Upper lobe of left lung (tissue), 6 donors: ENCODE measurements at regions not wholly inside any gene's neighbourhood (a gene's known extent, or its start where the extent isn't known, plus 50 kb on each side); places are given as distances from the start of the nearest gene placed in this dataset.

Experiments
- ATAC-seq, 2 donors: fragments of 200-7000 bp; cut with Tn5 transposase; one replicate each; pipeline ENCODE4 v1.9.1; 2022; ENCODE audit warnings: mild to moderate bottlenecking in 2 of 2, moderate library complexity in 2 of 2; ENCODE audit not compliant: low FRiP score in 2 of 2
- DNase-seq, 2 donors: peaks; one replicate each; pipeline ENCODE4 v3.0.0-alpha.2; 2019 to 2020
- H3K27ac ChIP-seq, 4 donors: fragments of 200-600 bp; sonication (generic); one replicate each; pipeline ENCODE4 v1.5.1; 2016 to 2019
- H3K27me3 ChIP-seq, 4 donors: fragments of 200-600 bp; sonication (generic); one replicate each; pipeline ENCODE4 v1.5.1; 2017 to 2019
- H3K36me3 ChIP-seq, 4 donors: fragments of 200-600 bp; sonication (generic); one replicate each; pipeline ENCODE4 v1.5.1; 2016 to 2019
- H3K4me1 ChIP-seq, 4 donors: fragments of 200-600 bp; sonication (generic); one replicate each; pipeline ENCODE4 v1.5.1; 2018 to 2019
- H3K4me3 ChIP-seq, 4 donors: fragments of 200-600 bp; sonication (generic); one replicate each; pipeline ENCODE4 v1.5.1; 2017 to 2019; ENCODE audit warnings: mild to moderate bottlenecking in 2 of 4, moderate library complexity in 1 of 4
- H3K9me3 ChIP-seq, 4 donors: fragments of 200-600 bp; sonication (generic); one replicate each; pipeline ENCODE4 v1.5.1; 2018 to 2019
- EP300 ChIP-seq, 4 donors: sonication (generic); formaldehyde crosslinking; IDR thresholded peaks; one replicate each; pipeline ENCODE4 v1.5.1; 2017; ENCODE audit warnings: antibody characterized with exemption in 4 of 4, control low read depth in 2 of 4
- POLR2A ChIP-seq, 4 donors: fragments of 450-650 bp; IDR thresholded peaks; one replicate each; pipeline ENCODE4 v1.5.1; 2016 to 2017; ENCODE audit warnings: antibody characterized with exemption in 4 of 4, mild to moderate bottlenecking in 2 of 4
- POLR2AphosphoS5 ChIP-seq, 2 donors: sonication (generic); formaldehyde crosslinking; IDR thresholded peaks; one replicate each; pipeline ENCODE4 v1.5.1; 2017; ENCODE audit warnings: antibody characterized with exemption in 2 of 2
- WGBS, 2 donors: methylation state at CpG; one replicate each; pipeline ENCODE4 v1.1.5; 2017 to 2018; 5-methylcytosine and 5-hydroxymethylcytosine counted together
- TF ChIP-seq, protein P1 (sequence below), 6 experiments: fragments of 450-650 bp in 4 of 6; fragments of 200-600 bp in 2 of 6; sonication (generic) in 2 of 6; IDR thresholded peaks; one replicate each; pipeline ENCODE4 v1.5.1; 2016 to 2019; ENCODE audit warnings: antibody characterized with exemption in 6 of 6
- donor health status: DM: no; HTN: no; CAD: no; lungs with moderate emphysema.
- donor health status: DM: no; HTN: yes; CAD: no; lungs with severe emphysema.

DNA sequence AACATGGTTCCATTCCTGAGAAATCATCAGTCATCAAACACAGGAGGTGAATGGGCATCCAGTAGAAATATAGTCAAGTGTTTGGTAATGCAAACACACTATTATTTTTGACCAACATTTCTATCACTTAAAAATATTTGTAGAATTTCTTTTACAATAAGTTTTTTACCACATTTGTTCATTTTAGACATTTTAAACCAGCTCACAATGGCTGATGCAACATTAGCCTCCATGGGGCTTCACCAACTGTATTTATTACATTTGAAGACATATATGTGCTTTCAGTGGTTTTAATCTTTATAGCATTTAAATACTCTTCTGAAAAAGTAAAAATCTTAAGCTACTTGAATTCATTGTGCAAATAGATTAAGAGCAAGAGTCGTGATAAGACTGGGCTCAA, 1201.4 kb upstream of the TMEM132C start:
- 46 to 56% methylated on average over 1 of the region's 1 CpG for whole genome bisulfite sequencing, 2 donors

DNA sequence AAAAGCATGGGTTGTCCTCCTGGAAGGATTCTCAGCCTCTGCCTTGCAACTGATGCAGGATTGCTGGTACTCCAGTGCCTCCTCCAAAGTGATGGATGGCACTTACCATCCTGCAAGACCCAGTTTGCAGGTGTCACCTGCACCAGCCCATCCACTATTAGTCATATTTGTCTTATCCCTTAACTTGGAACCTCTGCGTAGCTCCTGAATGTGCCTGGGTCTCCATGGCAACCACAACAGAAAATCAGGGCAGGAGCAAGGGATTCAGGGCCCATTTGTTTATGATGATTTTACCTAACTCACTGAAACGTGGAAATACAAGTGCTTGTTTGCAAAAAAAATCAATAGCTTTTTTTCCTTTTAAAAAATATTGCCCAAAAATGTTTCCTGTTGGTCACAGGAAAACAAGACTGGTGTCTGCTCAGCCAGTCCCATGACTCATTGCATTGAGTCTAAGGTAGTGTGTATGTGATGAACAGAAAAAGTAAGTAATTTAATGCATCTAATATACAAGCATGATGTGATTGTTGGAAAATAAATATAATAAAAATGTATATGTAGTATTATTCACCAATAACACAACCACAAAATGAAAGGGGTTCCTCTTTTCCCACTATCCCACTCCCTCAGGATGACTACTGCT, 1196.3 kb upstream of the TMEM132C start:
- 15 to 31% methylated on average over 2 of the region's 2 CpGs for WGBS, 2 donors
- no peak for TF ChIP-seq POLR2A (IDR thresholded peaks at IDR 0.05)
- no peak for TF ChIP-seq EP300 (IDR thresholded peaks at IDR 0.05)
- TF ChIP-seq, protein P1, sequence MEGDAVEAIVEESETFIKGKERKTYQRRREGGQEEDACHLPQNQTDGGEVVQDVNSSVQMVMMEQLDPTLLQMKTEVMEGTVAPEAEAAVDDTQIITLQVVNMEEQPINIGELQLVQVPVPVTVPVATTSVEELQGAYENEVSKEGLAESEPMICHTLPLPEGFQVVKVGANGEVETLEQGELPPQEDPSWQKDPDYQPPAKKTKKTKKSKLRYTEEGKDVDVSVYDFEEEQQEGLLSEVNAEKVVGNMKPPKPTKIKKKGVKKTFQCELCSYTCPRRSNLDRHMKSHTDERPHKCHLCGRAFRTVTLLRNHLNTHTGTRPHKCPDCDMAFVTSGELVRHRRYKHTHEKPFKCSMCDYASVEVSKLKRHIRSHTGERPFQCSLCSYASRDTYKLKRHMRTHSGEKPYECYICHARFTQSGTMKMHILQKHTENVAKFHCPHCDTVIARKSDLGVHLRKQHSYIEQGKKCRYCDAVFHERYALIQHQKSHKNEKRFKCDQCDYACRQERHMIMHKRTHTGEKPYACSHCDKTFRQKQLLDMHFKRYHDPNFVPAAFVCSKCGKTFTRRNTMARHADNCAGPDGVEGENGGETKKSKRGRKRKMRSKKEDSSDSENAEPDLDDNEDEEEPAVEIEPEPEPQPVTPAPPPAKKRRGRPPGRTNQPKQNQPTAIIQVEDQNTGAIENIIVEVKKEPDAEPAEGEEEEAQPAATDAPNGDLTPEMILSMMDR (IDR thresholded peaks at IDR 0.05): no peak
- no peak for TF ChIP-seq POLR2AphosphoS5 (IDR thresholded peaks at IDR 0.05)
- ATAC-seq (no peak), DNase-seq (no peak)
- no peak overlapping the region for H3K4me3 ChIP-seq
- H3K27me3 ChIP-seq: no peaks in the 10 kb centered on the region
- H3K9me3 ChIP-seq: no peaks in the 10 kb centered on the region
- H3K4me1 ChIP-seq: no peaks in the 10 kb centered on the region
- H3K36me3 ChIP-seq: no peaks in the 10 kb centered on the region
- no peak overlapping the region for H3K27ac ChIP-seq

More for the DNA sequence above, 1201.4 kb upstream of the TMEM132C start:
- TF ChIP-seq, protein P1 (IDR thresholded peaks at IDR 0.05): no peak
- TF ChIP-seq POLR2A (IDR thresholded peaks at IDR 0.05) (no peak), POLR2AphosphoS5 (IDR thresholded peaks at IDR 0.05) (no peak), EP300 (IDR thresholded peaks at IDR 0.05) (no peak)
- no peak overlapping the region for H3K4me3 ChIP-seq
- no peaks in the 10 kb centered on the region for H3K4me1 ChIP-seq
- H3K9me3 ChIP-seq: no peaks in the 10 kb centered on the region
- H3K27ac ChIP-seq: no peak overlapping the region
- no peak for DNase-seq
- no peaks in the 10 kb centered on the region for H3K27me3 ChIP-seq
- no peaks in the 10 kb centered on the region for H3K36me3 ChIP-seq
- no peak for ATAC-seq

DNA sequence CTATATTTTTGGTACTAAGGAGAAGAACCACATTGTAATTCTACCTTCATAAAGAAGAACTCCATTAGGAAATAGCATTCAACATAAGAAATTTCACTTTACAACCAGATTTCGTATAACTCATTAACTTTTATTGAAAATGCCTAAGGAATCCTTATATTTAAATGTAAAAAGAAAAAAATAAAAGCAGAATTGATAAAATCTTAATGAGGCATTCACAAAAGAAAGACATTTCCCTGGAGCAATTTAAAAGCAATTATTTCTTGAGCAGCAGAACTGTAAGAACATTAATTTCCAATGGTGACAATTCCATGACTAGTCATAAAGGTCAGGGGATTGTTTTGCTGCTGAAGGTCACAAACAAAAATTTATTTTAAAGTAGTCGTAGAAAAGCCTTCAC, 1192.8 kb upstream of the TMEM132C start:
- H3K4me3 ChIP-seq: no peak overlapping the region
- ATAC-seq: no peak

DNA sequence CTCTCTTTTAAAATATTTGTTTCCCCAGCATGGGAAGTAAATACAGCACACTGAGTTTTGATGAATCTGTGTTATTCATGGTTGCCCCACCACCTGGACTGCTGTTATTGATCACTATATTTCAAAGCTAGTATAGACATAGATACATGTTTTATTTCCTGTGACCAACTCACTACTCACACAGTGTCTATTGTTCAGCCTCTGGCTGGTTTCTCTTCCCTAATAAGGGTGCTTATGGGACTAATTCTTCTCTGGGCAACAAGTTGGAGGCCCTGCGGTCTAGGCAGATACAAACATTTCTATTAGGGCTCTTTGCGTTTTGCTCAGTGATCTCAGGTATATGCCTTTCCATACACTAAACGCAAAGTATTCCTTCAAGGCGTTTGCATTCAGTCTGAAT, 1191.0 kb upstream of the TMEM132C start:
- no peak overlapping the region for H3K27ac ChIP-seq
- TF ChIP-seq POLR2AphosphoS5 (IDR thresholded peaks at IDR 0.05) (no peak), EP300 (IDR thresholded peaks at IDR 0.05) (no peak), POLR2A (IDR thresholded peaks at IDR 0.05) (no peak)
- TF ChIP-seq, protein P1 (IDR thresholded peaks at IDR 0.05): no peak
- DNase-seq: no peak
- WGBS, 2 donors: 86% methylated on average over 4 of the region's 4 CpGs
- no peaks in the 10 kb centered on the region for H3K27me3 ChIP-seq
- H3K4me1 ChIP-seq: no peaks in the 10 kb centered on the region
- ATAC-seq: no peak
- H3K9me3 ChIP-seq: no peaks in the 10 kb centered on the region
- no peaks in the 10 kb centered on the region for H3K36me3 ChIP-seq
- no peak overlapping the region for H3K4me3 ChIP-seq

More for the DNA sequence above, 1192.8 kb upstream of the TMEM132C start:
- Histone ChIP-seq H3K27me3 (no peaks in the 10 kb centered on the region), H3K4me1 (no peaks in the 10 kb centered on the region), H3K9me3 (no peaks in the 10 kb centered on the region), H3K36me3 (no peaks in the 10 kb centered on the region), H3K27ac (no peak overlapping the region)
- TF ChIP-seq POLR2A (IDR thresholded peaks at IDR 0.05) (no peak), EP300 (IDR thresholded peaks at IDR 0.05) (no peak), POLR2AphosphoS5 (IDR thresholded peaks at IDR 0.05) (no peak)
- TF ChIP-seq, protein P1 (IDR thresholded peaks at IDR 0.05): no peak
- DNase-seq: no peak
- WGBS, 2 donors: 73 to 74% methylated on average over 2 of the region's 2 CpGs
